HFFc6 (cell line): ENCODE measurements at regions not wholly inside any gene's neighbourhood (a gene's known extent, or its start where the extent isn't known, plus 50 kb on each side); places are given as distances from the start of the nearest gene placed in this dataset.

Experiments
- DNase-seq: peaks from one replicate; pipeline ENCODE4 v3.0.0-alpha.2; 2018
- H3K27ac Mint-ChIP-seq: 2 replicates; pipeline ENCODE4 v1.8.0; 2020; ENCODE audit warnings: mild to moderate bottlenecking, mixed read lengths
- H3K27me3 Mint-ChIP-seq: 2 replicates; pipeline ENCODE4 v1.8.0; 2021; ENCODE audit warnings: mild to moderate bottlenecking, moderate library complexity, mixed read lengths; ENCODE audit not compliant: insufficient read depth
- H3K36me3 Mint-ChIP-seq: 2 replicates; pipeline ENCODE4 v1.8.0; 2021; ENCODE audit warnings: low read depth, mixed read lengths
- H3K4me1 Mint-ChIP-seq: 2 replicates; pipeline ENCODE4 v1.8.0; 2020; ENCODE audit warnings: low read depth, mixed read lengths
- H3K4me3 Mint-ChIP-seq: 2 replicates; pipeline ENCODE4 v1.8.0; 2020; ENCODE audit warnings: mild to moderate bottlenecking, moderate library complexity, mixed read lengths
- H3K9me3 Mint-ChIP-seq: 2 replicates; pipeline ENCODE4 v1.8.0; 2020; ENCODE audit warnings: mild to moderate bottlenecking, mixed read lengths
- TF ChIP-seq, protein P1 (sequence below): fragments of 200-600 bp; sonication (generic); IDR thresholded peaks from 2 replicates; pipeline ENCODE4 v1.5.0; 2021; ENCODE audit warnings: antibody characterized with exemption, mild to moderate bottlenecking

DNA sequence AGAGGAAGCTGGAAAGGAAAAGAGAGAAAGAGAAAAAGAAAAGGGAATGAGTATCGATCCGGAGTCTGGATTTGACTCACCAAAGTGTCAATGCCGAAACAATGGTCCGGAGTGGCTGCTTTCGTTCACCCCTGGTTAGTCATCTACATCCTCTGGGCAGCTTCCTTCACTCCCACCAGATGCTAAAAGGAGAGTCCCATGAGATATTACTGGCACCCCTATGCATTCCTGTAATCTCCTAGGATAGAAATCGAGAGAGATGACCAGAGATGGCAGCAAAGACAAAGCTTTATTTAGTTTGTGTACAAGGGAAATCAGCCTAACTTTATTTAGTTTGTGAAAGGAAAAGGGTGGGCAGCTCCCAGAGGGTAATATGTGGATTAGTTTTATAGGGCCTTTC is 622.2 kb downstream of the ZPLD1 start:
- H3K27me3 Mint-ChIP-seq = peaks cover 2% of the 10 kb centered on the region; the same call in 1 of the 2 replicates
- no peaks in the 10 kb centered on the region for H3K4me1 Mint-ChIP-seq
- TF ChIP-seq, protein P1, sequence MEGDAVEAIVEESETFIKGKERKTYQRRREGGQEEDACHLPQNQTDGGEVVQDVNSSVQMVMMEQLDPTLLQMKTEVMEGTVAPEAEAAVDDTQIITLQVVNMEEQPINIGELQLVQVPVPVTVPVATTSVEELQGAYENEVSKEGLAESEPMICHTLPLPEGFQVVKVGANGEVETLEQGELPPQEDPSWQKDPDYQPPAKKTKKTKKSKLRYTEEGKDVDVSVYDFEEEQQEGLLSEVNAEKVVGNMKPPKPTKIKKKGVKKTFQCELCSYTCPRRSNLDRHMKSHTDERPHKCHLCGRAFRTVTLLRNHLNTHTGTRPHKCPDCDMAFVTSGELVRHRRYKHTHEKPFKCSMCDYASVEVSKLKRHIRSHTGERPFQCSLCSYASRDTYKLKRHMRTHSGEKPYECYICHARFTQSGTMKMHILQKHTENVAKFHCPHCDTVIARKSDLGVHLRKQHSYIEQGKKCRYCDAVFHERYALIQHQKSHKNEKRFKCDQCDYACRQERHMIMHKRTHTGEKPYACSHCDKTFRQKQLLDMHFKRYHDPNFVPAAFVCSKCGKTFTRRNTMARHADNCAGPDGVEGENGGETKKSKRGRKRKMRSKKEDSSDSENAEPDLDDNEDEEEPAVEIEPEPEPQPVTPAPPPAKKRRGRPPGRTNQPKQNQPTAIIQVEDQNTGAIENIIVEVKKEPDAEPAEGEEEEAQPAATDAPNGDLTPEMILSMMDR = no peak
- peaks cover 41% of the 10 kb centered on the region for H3K9me3 Mint-ChIP-seq
- H3K27ac Mint-ChIP-seq = no peak overlapping the region
- H3K36me3 Mint-ChIP-seq = no peaks in the 10 kb centered on the region
- no peak for DNase-seq
- H3K4me3 Mint-ChIP-seq = no peak overlapping the region

DNA sequence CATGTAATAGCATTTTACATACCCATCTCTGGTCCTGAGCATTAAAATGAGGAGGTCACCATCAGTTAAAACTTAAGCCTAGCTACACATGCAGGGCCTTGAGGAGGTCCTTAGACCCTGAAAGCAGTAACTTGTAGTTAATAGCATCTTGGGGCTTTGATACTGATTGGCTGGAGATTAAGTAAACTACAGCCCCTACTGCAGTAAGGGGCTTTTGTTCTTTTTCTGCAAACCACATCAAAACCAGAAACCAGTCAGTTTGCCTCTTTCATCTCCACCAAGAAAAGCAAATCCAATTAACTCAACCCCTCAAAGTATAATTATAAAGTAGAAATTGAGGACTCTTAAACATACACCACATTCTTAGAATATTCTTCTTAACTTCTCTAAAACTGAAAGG is 622.7 kb downstream of the ZPLD1 start:
- Mint-ChIP-seq H3K27me3 (peaks cover 2% of the 10 kb centered on the region; the same call in 1 of the 2 replicates), H3K27ac (no peak overlapping the region), H3K4me3 (no peak overlapping the region), H3K36me3 (no peaks in the 10 kb centered on the region), H3K9me3 (peaks cover 36% of the 10 kb centered on the region), H3K4me1 (no peaks in the 10 kb centered on the region)
- no peak for DNase-seq
- TF ChIP-seq, protein P1 = no peak

GRCh38 chr3:103059432-103059831 is 624.6 kb downstream of the ZPLD1 start:
- TF ChIP-seq, protein P1 = no peak
- no peaks in the 10 kb centered on the region for H3K36me3 Mint-ChIP-seq
- H3K9me3 Mint-ChIP-seq = peaks cover 27% of the 10 kb centered on the region
- no peaks in the 10 kb centered on the region for H3K4me1 Mint-ChIP-seq
- no peak overlapping the region for H3K4me3 Mint-ChIP-seq
- no peak for DNase-seq
- H3K27me3 Mint-ChIP-seq = peaks cover 2% of the 10 kb centered on the region; the same call in 1 of the 2 replicates
- H3K27ac Mint-ChIP-seq = no peak overlapping the region

GRCh38 chr3:103060242-103060641 is 625.4 kb downstream of the ZPLD1 start:
- H3K27ac Mint-ChIP-seq = no peak overlapping the region
- H3K36me3 Mint-ChIP-seq = no peaks in the 10 kb centered on the region
- DNase-seq = no peak
- TF ChIP-seq, protein P1 = no peak
- no peak overlapping the region for H3K4me3 Mint-ChIP-seq
- no peaks in the 10 kb centered on the region for H3K4me1 Mint-ChIP-seq
- peaks cover 2% of the 10 kb centered on the region; the same call in 1 of the 2 replicates for H3K27me3 Mint-ChIP-seq
- H3K9me3 Mint-ChIP-seq = peaks cover 22% of the 10 kb centered on the region

- TF ChIP-seq, protein P1 = no peak
- Mint-ChIP-seq H3K27me3 (no peaks in the 10 kb centered on the region), H3K9me3 (peaks cover 18% of the 10 kb centered on the region), H3K36me3 (no peaks in the 10 kb centered on the region), H3K27ac (no peak overlapping the region), H3K4me1 (no peaks in the 10 kb centered on the region), H3K4me3 (no peak overlapping the region)
- no peak for DNase-seq
These were observed 633.1 kb downstream of the ZPLD1 start for GRCh38 chr3:103067963-103068362.

DNA sequence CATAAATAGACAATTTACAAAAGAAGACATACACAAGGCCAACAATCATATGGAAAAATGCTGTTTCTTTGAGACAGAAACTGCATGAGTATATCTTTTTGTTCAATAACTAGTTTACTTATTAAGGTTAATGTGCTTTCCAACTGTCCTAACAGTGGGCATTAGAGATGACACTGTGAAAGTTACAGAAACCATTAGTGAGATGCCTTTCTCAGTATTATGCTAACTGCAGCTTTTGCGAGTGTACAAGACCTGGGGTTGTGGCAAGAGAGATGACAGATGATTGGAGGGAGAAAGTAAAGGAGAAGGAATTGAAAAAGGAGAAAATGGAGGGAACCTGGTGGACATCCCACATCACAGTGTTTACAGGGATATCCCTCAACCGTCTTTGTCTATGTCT is 640.5 kb downstream of the ZPLD1 start:
- Mint-ChIP-seq H3K36me3 (no peaks in the 10 kb centered on the region), H3K27ac (no peak overlapping the region), H3K9me3 (peaks cover 28% of the 10 kb centered on the region; the same call in 1 of the 2 replicates), H3K27me3 (no peaks in the 10 kb centered on the region), H3K4me3 (no peak overlapping the region), H3K4me1 (no peaks in the 10 kb centered on the region)
- no peak for DNase-seq
- TF ChIP-seq, protein P1 = no peak
